Ascending aorta (tissue), 2 donors: ENCODE measurements at regions not wholly inside any gene's neighbourhood (a gene's known extent, or its start where the extent isn't known, plus 50 kb on each side); places are given as distances from the start of the nearest gene placed in this dataset.

Experiments
- DNase-seq, 2 donors: peaks; one replicate each; pipeline ENCODE4 v3.0.0-alpha.2; 2019; ENCODE audit warnings: low spot score in 2 of 2
- H3K27ac ChIP-seq, 2 donors: fragments of 200-600 bp; sonication (generic); one replicate each; pipeline ENCODE4 v1.5.1; 2016 to 2017; ENCODE audit warnings: mild to moderate bottlenecking in 1 of 2
- H3K27me3 ChIP-seq: fragments of 200-600 bp; sonication (generic); one replicate; pipeline ENCODE4 v1.5.1; 2017
- H3K36me3 ChIP-seq, 2 donors: fragments of 200-600 bp; sonication (generic); one replicate each; pipeline ENCODE4 v1.5.1; 2016
- H3K4me1 ChIP-seq, 2 donors: fragments of 200-600 bp; sonication (generic); one replicate each; pipeline ENCODE4 v1.5.1; 2016 to 2017; ENCODE audit warnings: mild to moderate bottlenecking in 1 of 2
- H3K4me3 ChIP-seq, 2 donors: fragments of 200-600 bp; sonication (generic); one replicate each; pipeline ENCODE4 v1.5.1; 2016 to 2017; ENCODE audit warnings: mild to moderate bottlenecking in 1 of 2
- H3K9me3 ChIP-seq, 2 donors: fragments of 200-600 bp; sonication (generic); one replicate each; pipeline ENCODE4 v1.5.1; 2016
- CTCF ChIP-seq, 3 experiments: fragments of 200-600 bp in 2 of 3; fragments of 450-650 bp in 1 of 3; sonication (generic) in 2 of 3; IDR thresholded peaks; one replicate each; pipeline ENCODE4 v1.5.1; 2016 to 2019; ENCODE audit warnings: antibody characterized with exemption in 3 of 3, mild to moderate bottlenecking in 1 of 3, moderate library complexity in 1 of 3
- intact Hi-C: fragments of 100-400 bp; cut with DNase I; formaldehyde crosslinking; loops from one replicate; pipeline ENCODE4 v1.15.1; 2023

GRCh38 chr6:79755967-79756366 lies 124.8 kb downstream of the SH3BGRL2 start:
- H3K9me3 ChIP-seq, result no peaks in the 10 kb centered on the region
- DNase-seq, result no peak
- no peak overlapping the region for H3K4me3 ChIP-seq
- no peaks in the 10 kb centered on the region for H3K4me1 ChIP-seq
- TF ChIP-seq CTCF (IDR thresholded peaks at IDR 0.05), result no peak
- no peak overlapping the region for H3K27ac ChIP-seq
- no peaks in the 10 kb centered on the region for H3K36me3 ChIP-seq
- intact Hi-C loops, result no loop called here
- H3K27me3 ChIP-seq, result no peaks in the 10 kb centered on the region
